Coronary artery (tissue), 2 donors: ENCODE measurements at regions not wholly inside any gene's neighbourhood (a gene's known extent, or its start where the extent isn't known, plus 50 kb on each side); places are given as distances from the start of the nearest gene placed in this dataset.

ENCODE experiments used
- DNase-seq: peaks from one replicate; pipeline ENCODE4 v3.0.0-alpha.2; 2017; ENCODE audit warnings: low spot score
- H3K27ac ChIP-seq, 2 donors: fragments of 200-600 bp; sonication (generic); one replicate each; pipeline ENCODE4 v1.5.1; 2016 to 2019
- H3K4me3 ChIP-seq: fragments of 200-600 bp; sonication (generic); 2 replicates; pipeline ENCODE4 v1.5.1; 2016; ENCODE audit warnings: mild to moderate bottlenecking, moderate library complexity
- CTCF ChIP-seq: fragments of 200-600 bp; sonication (generic); IDR thresholded peaks from one replicate; pipeline ENCODE4 v1.5.1; 2019; ENCODE audit warnings: antibody characterized with exemption

- H3K4me3 ChIP-seq, result no peak overlapping the region
- no peak overlapping the region for H3K27ac ChIP-seq
- no peak for TF ChIP-seq CTCF
- DNase-seq, result no peak
Observed at GRCh38 chr2:145292166-145292565, 772.2 kb upstream of the ZEB2 start.

GRCh38 chr2:145290986-145291385 is 771.1 kb upstream of the ZEB2 start:
- TF ChIP-seq CTCF, result no peak
- no peak for DNase-seq
- Histone ChIP-seq H3K4me3 (no peak overlapping the region), H3K27ac (no peak overlapping the region)

- TF ChIP-seq CTCF, result no peak
- Histone ChIP-seq H3K4me3 (no peak overlapping the region), H3K27ac (no peak overlapping the region)
- DNase-seq, result no peak
Observed at GRCh38 chr2:145289946-145290345, 770.0 kb upstream of the ZEB2 start.

- TF ChIP-seq CTCF, result no peak
- no peak overlapping the region for H3K27ac ChIP-seq
- H3K4me3 ChIP-seq, result no peak overlapping the region
- DNase-seq, result no peak
Observed at GRCh38 chr2:145288650-145289496, 769.0 kb upstream of the ZEB2 start.

GRCh38 chr2:145287736-145288135 is 767.8 kb upstream of the ZEB2 start:
- no peak overlapping the region for H3K27ac ChIP-seq
- TF ChIP-seq CTCF, result no peak
- H3K4me3 ChIP-seq, result no peak overlapping the region
- no peak for DNase-seq

GRCh38 chr2:145286716-145287275 is 766.9 kb upstream of the ZEB2 start:
- peak overlapping the region; percentile 37 for H3K4me3 ChIP-seq
- TF ChIP-seq CTCF, result no peak
- no peak for DNase-seq
- H3K27ac ChIP-seq, result no peak overlapping the region

- TF ChIP-seq CTCF, result no peak
- H3K27ac ChIP-seq, result no peak overlapping the region
- DNase-seq, result no peak
- H3K4me3 ChIP-seq, result no peak overlapping the region
Observed at GRCh38 chr2:145284551-145284950, 764.6 kb upstream of the ZEB2 start.
